ENCODE measurements at regions not wholly inside any gene's neighbourhood (a gene's known extent, or its start where the extent isn't known, plus 50 kb on each side); places are given as distances from the start of the nearest gene placed in this dataset.

- no peak overlapping the region for H3K27ac ChIP-seq (ENCODE audit: low read depth, low read length)
- no peak overlapping the region for H3K9ac ChIP-seq (ENCODE audit: low read length)
- no peak overlapping the region for H3K4me3 ChIP-seq (ENCODE audit: low read length)
- H3K27me3 ChIP-seq (ENCODE audit: control insufficient read depth, insufficient read depth, low read length): no peaks in the 10 kb centered on the region
- no peaks in the 10 kb centered on the region for H3K36me3 ChIP-seq (ENCODE audit: control insufficient read depth, insufficient read depth, low read length)
- no peaks in the 10 kb centered on the region for H3K4me1 ChIP-seq (ENCODE audit: control insufficient read depth, insufficient read depth, low read length)
Observed at GRCh38 chr5:99320436-99320835, 391.6 kb upstream of the CHD1 start.

DNA sequence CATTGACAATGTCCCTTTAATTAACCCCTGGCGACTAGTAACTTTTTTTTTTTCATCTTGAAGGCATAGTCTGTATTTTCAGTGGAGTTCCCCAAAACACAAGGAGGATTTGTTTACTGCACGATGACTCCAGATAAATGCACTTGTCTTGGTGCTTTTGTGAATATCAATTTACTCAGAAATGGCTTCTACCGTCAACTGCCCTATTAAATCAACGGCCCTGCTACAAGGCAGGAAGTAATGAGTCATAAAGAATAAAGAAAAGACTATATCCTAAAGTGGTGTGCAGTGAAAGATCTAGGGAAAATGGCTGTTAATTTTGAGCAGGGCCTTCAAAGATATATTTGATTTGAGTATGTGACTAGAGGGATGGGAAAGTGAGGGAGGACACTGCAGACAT is 388.3 kb upstream of the CHD1 start:
- H3K4me3 ChIP-seq (ENCODE audit: low read length): no peak overlapping the region
- H3K4me1 ChIP-seq (ENCODE audit: control insufficient read depth, insufficient read depth, low read length): no peaks in the 10 kb centered on the region
- H3K27ac ChIP-seq (ENCODE audit: low read depth, low read length): no peak overlapping the region
- H3K9ac ChIP-seq (ENCODE audit: low read length): no peak overlapping the region
- H3K36me3 ChIP-seq (ENCODE audit: control insufficient read depth, insufficient read depth, low read length): no peaks in the 10 kb centered on the region
- no peaks in the 10 kb centered on the region for H3K27me3 ChIP-seq (ENCODE audit: control insufficient read depth, insufficient read depth, low read length)

DNA sequence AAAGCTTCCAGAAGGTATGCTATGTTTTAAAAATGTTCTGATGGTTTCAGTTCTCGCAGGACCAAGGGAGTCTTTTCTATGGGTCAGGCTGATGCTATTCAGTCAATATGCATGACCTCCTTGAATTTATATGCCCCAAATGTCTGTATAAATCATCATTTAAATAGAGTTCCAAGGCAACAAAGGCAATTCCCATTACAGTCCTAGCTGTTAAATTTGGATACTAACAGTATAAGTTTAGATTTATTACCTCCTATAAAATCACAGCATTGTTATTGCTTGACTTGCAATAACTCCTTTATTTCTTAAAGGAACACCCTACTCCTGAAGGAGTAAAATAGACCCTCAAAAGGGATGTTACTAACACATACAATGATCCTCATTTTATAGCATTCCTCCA is 387.7 kb upstream of the CHD1 start:
- no peaks in the 10 kb centered on the region for H3K36me3 ChIP-seq (ENCODE audit: control insufficient read depth, insufficient read depth, low read length)
- H3K4me1 ChIP-seq (ENCODE audit: control insufficient read depth, insufficient read depth, low read length): no peaks in the 10 kb centered on the region
- no peak overlapping the region for H3K9ac ChIP-seq (ENCODE audit: low read length)
- H3K27ac ChIP-seq (ENCODE audit: low read depth, low read length): no peak overlapping the region
- H3K4me3 ChIP-seq (ENCODE audit: low read length): no peak overlapping the region
- no peaks in the 10 kb centered on the region for H3K27me3 ChIP-seq (ENCODE audit: control insufficient read depth, insufficient read depth, low read length)

DNA sequence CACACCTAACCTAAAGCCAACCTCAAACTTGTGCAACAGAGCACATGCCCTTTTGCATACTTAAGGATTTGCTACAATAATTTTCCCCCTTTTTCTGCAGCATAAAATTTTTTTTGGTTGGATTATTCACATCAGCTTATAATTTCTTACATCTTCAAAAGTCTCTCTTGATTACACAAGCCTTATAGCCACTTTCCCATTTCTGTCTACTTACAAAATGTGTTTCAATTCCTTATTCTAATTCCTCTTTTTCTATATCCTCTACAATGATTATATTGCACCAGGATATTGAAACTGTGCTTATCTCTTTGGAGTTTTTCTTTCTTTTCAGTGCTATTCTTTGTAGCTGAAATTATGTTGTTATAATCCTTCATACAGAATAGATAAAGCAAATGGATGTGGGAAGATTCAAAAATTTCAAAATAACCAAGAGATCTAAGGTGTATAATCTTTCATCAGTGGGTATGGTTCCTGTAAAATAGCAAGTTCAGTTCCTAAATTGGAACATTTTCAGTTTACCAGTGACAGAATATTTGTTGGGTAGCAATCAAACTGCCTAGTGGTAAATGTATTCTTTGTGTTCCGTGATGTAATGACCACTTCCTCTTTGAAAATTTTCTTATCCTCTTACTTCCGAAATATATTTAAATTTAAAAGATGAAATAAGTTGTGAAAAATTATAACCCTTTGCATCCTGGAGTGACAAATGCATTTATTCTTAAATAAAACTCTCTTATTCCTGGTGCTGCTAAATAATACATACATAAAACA is 386.8 kb upstream of the CHD1 start:
- no peak overlapping the region for H3K27ac ChIP-seq (ENCODE audit: low read depth, low read length)
- H3K9ac ChIP-seq (ENCODE audit: low read length): no peak overlapping the region
- H3K27me3 ChIP-seq (ENCODE audit: control insufficient read depth, insufficient read depth, low read length): no peaks in the 10 kb centered on the region
- H3K4me3 ChIP-seq (ENCODE audit: low read length): no peak overlapping the region
- H3K4me1 ChIP-seq (ENCODE audit: control insufficient read depth, insufficient read depth, low read length): no peaks in the 10 kb centered on the region
- H3K36me3 ChIP-seq (ENCODE audit: control insufficient read depth, insufficient read depth, low read length): no peaks in the 10 kb centered on the region

DNA sequence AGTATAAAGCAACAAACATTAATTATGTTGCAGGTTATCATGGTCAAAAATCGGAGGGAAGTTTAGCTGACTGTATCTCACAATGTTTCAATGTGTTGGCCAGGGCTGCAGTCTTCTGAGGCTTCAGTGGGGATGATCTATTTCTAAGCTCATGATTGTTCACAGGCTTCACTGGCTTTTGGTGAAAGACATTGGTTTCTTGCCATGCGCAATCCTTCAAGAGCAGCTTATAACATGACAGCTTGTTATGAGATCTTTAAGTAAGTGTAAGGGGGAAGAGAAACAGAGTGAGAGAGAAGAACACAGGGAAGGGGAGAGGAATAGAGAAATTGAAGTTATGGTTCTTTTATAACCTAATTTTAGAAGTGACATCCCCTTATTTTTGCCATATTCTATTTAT is 385.9 kb upstream of the CHD1 start:
- H3K27me3 ChIP-seq (ENCODE audit: control insufficient read depth, insufficient read depth, low read length): no peaks in the 10 kb centered on the region

DNA sequence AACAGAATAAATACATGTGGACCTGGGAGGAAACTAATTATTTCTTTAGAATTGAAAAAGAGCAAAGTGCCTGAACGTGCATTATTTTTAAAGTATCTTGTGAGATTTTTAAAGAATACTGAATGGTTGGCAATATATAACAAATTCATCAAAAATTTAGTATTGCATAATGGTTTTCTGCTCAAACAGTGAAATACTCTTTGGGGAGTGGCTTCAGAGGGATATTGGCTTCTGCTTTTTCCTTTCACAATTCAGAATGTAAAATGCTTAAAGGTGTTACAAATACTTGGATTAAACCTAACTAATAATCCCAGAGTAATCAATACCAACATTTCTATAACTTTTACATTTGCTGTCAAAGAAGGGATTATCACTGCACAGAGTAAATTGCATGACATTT is 379.3 kb upstream of the CHD1 start:
- Histone ChIP-seq H3K36me3 (ENCODE audit: control insufficient read depth, insufficient read depth, low read length) (no peaks in the 10 kb centered on the region), H3K4me1 (ENCODE audit: control insufficient read depth, insufficient read depth, low read length) (no peaks in the 10 kb centered on the region), H3K4me3 (ENCODE audit: low read length) (no peak overlapping the region), H3K27ac (ENCODE audit: low read depth, low read length) (no peak overlapping the region), H3K9ac (ENCODE audit: low read length) (no peak overlapping the region), H3K27me3 (ENCODE audit: control insufficient read depth, insufficient read depth, low read length) (no peaks in the 10 kb centered on the region)

More for the DNA sequence above, 385.9 kb upstream of the CHD1 start:
- H3K27ac ChIP-seq (ENCODE audit: low read depth, low read length): no peak overlapping the region
- no peaks in the 10 kb centered on the region for H3K36me3 ChIP-seq (ENCODE audit: control insufficient read depth, insufficient read depth, low read length)
- no peak overlapping the region for H3K9ac ChIP-seq (ENCODE audit: low read length)
- H3K4me3 ChIP-seq (ENCODE audit: low read length): no peak overlapping the region
- H3K4me1 ChIP-seq (ENCODE audit: control insufficient read depth, insufficient read depth, low read length): no peaks in the 10 kb centered on the region

GRCh38 chr5:99305045-99305580 is 376.3 kb upstream of the CHD1 start:
- Histone ChIP-seq H3K4me3 (ENCODE audit: low read length) (no peak overlapping the region), H3K27me3 (ENCODE audit: control insufficient read depth, insufficient read depth, low read length) (no peaks in the 10 kb centered on the region), H3K9ac (ENCODE audit: low read length) (no peak overlapping the region), H3K4me1 (ENCODE audit: control insufficient read depth, insufficient read depth, low read length) (no peaks in the 10 kb centered on the region), H3K27ac (ENCODE audit: low read depth, low read length) (no peak overlapping the region), H3K36me3 (ENCODE audit: control insufficient read depth, insufficient read depth, low read length) (no peaks in the 10 kb centered on the region)

GRCh38 chr5:99285606-99286005 is 356.8 kb upstream of the CHD1 start:
- H3K9ac ChIP-seq (ENCODE audit: low read length): no peak overlapping the region
- H3K4me1 ChIP-seq (ENCODE audit: control insufficient read depth, insufficient read depth, low read length): no peaks in the 10 kb centered on the region
- H3K36me3 ChIP-seq (ENCODE audit: control insufficient read depth, insufficient read depth, low read length): no peaks in the 10 kb centered on the region
- H3K27ac ChIP-seq (ENCODE audit: low read depth, low read length): no peak overlapping the region
- no peak overlapping the region for H3K4me3 ChIP-seq (ENCODE audit: low read length)
- no peaks in the 10 kb centered on the region for H3K27me3 ChIP-seq (ENCODE audit: control insufficient read depth, insufficient read depth, low read length)

DNA sequence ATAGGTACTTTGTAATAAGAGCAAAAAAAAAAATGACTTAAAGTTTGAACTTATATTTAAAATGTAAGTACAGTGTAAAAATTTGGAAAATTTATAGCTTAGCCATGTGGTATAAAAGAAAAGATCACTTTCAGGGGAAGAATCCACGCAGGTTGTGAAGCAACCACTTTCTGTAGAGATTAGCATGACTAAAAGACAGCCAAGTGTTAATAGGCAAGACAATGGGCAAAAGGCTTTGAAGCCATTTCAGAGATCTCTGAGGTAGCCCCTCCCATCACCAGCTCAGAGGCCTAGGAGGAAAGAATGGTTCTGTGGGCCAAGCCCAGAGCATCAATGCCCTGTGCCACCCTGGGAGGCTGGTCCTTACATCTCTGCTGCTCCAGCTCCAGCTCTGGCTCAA is 346.3 kb upstream of the CHD1 start:
- H3K36me3 ChIP-seq (ENCODE audit: control insufficient read depth, insufficient read depth, low read length): no peaks in the 10 kb centered on the region
- no peak overlapping the region for H3K9ac ChIP-seq (ENCODE audit: low read length)
- H3K27me3 ChIP-seq (ENCODE audit: control insufficient read depth, insufficient read depth, low read length): no peaks in the 10 kb centered on the region
- H3K27ac ChIP-seq (ENCODE audit: low read depth, low read length): no peak overlapping the region
- no peak overlapping the region for H3K4me3 ChIP-seq (ENCODE audit: low read length)
- H3K4me1 ChIP-seq (ENCODE audit: control insufficient read depth, insufficient read depth, low read length): no peaks in the 10 kb centered on the region

DNA sequence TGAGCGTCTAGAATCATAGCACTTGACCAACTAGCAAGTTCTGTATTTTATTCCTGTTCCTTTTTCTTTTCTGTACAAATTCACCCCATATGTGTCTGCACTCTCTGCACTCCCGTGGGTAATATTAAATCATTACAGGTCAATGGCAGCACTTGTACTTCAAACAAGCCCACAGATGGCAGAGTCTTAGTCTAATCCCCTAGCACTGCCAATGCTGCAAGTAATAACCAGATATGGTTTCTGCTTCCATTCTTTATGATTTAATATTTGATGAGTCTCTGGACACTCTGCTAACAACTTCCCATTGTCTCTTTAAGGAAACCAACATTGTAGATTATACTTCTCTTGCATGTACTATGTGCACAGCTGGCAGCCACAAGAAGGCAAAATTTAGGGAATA is 343.8 kb upstream of the CHD1 start:
- H3K9ac ChIP-seq (ENCODE audit: low read length): no peak overlapping the region
- no peaks in the 10 kb centered on the region for H3K36me3 ChIP-seq (ENCODE audit: control insufficient read depth, insufficient read depth, low read length)
- H3K4me1 ChIP-seq (ENCODE audit: control insufficient read depth, insufficient read depth, low read length): no peaks in the 10 kb centered on the region
- no peak overlapping the region for H3K4me3 ChIP-seq (ENCODE audit: low read length)
- H3K27ac ChIP-seq (ENCODE audit: low read depth, low read length): no peak overlapping the region
- H3K27me3 ChIP-seq (ENCODE audit: control insufficient read depth, insufficient read depth, low read length): no peaks in the 10 kb centered on the region

GRCh38 chr5:99258819-99259218 is 330.0 kb upstream of the CHD1 start:
- Histone ChIP-seq H3K27me3 (ENCODE audit: control insufficient read depth, insufficient read depth, low read length) (no peaks in the 10 kb centered on the region), H3K36me3 (ENCODE audit: control insufficient read depth, insufficient read depth, low read length) (no peaks in the 10 kb centered on the region), H3K4me3 (ENCODE audit: low read length) (no peak overlapping the region), H3K9ac (ENCODE audit: low read length) (no peak overlapping the region), H3K4me1 (ENCODE audit: control insufficient read depth, insufficient read depth, low read length) (no peaks in the 10 kb centered on the region), H3K27ac (ENCODE audit: low read depth, low read length) (no peak overlapping the region)

- no peak overlapping the region for H3K4me3 ChIP-seq (ENCODE audit: low read length)
- H3K9ac ChIP-seq (ENCODE audit: low read length): no peak overlapping the region
- H3K4me1 ChIP-seq (ENCODE audit: control insufficient read depth, insufficient read depth, low read length): no peaks in the 10 kb centered on the region
- no peaks in the 10 kb centered on the region for H3K27me3 ChIP-seq (ENCODE audit: control insufficient read depth, insufficient read depth, low read length)
- H3K27ac ChIP-seq (ENCODE audit: low read depth, low read length): no peak overlapping the region
- H3K36me3 ChIP-seq (ENCODE audit: control insufficient read depth, insufficient read depth, low read length): no peaks in the 10 kb centered on the region
Observed at GRCh38 chr5:99248066-99248465, 319.3 kb upstream of the CHD1 start.

DNA sequence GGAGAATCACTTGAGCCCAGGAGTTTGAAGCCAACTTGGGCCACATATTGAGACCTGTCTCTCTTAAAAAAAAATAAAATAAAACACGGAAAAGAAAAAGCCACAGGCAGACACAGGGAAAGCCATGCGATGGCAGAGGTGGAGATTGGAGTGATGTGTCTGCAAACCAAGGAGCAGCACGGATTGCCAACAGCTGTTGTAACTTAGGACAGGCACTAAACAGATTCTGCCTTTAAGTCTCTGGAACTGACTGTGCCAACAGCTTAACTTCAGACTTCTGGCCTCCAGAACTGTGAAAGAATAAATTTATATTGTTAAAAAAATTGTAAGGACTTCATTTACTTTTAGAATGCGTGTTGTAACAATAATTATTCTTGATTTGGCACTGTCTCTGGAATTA is 318.5 kb upstream of the CHD1 start:
- no peaks in the 10 kb centered on the region for H3K4me1 ChIP-seq (ENCODE audit: control insufficient read depth, insufficient read depth, low read length)
- H3K27me3 ChIP-seq (ENCODE audit: control insufficient read depth, insufficient read depth, low read length): no peaks in the 10 kb centered on the region
- H3K4me3 ChIP-seq (ENCODE audit: low read length): no peak overlapping the region
- H3K36me3 ChIP-seq (ENCODE audit: control insufficient read depth, insufficient read depth, low read length): no peaks in the 10 kb centered on the region
- no peak overlapping the region for H3K27ac ChIP-seq (ENCODE audit: low read depth, low read length)
- no peak overlapping the region for H3K9ac ChIP-seq (ENCODE audit: low read length)
